ENCODE measurements at regions not wholly inside any gene's neighbourhood (a gene's known extent, or its start where the extent isn't known, plus 50 kb on each side); places are given as distances from the start of the nearest gene placed in this dataset.
A peak's percentile ranks its signal among the peaks of the same experiment; 100 is the strongest.
"Not testable (repeated sequence)": the region's sequence is repeated elsewhere in the genome, so short reads cannot be mapped to it uniquely, and the experiment has no call there.

GRCh38 chr14:19126269-19127051, 159.2 kb downstream of the POTEM start:
- CTCF ChIA-PET (ENCODE audit: low intra/inter-chr PET ratio); FAIRE-seq: not testable (repeated sequence)
- peak; percentile 53; the same call in 1 of the 3 replicates for ATAC-seq

GRCh38 chr14:19127664-19128435, 160.6 kb downstream of the POTEM start:
- H3K4me2 ChIP-seq (ENCODE audit: insufficient read depth, low read length); H3K9ac ChIP-seq (ENCODE audit: insufficient read depth in 1 of 2, low read depth in 2 of 2, low read length in 2 of 2); H3K79me2 ChIP-seq (ENCODE audit: control insufficient read depth, insufficient read depth, low read length); H3K4me3 ChIP-seq; H3K27ac ChIP-seq (ENCODE audit: extremely low read depth, low read depth, low read length); FAIRE-seq; intact Hi-C loops (cut with micrococcal nuclease); POLR2A ChIA-PET; H2AFZ ChIP-seq (ENCODE audit: low read depth, low read length); BruUV-seq (replicated peaks); CTCF ChIA-PET (ENCODE audit: low intra/inter-chr PET ratio); H3K36me3 ChIP-seq (ENCODE audit: control insufficient read depth, insufficient read depth, low read length); H4K20me1 ChIP-seq (replicated peaks; ENCODE audit: control insufficient read depth, insufficient read depth, low read length); in situ Hi-C loops (cut with MboI); H3K27me3 ChIP-seq (ENCODE audit: control insufficient read depth in 2 of 2, insufficient read depth in 2 of 2, low read length in 2 of 2); H3K4me1 ChIP-seq (replicated peaks in 1 of 2; ENCODE audit: control insufficient read depth in 2 of 2, insufficient read depth in 2 of 2, low read length in 2 of 2); H3K9me1 ChIP-seq (ENCODE audit: control insufficient read depth, insufficient read depth, low read length); DNase-seq (ENCODE audit: extremely low read depth in 1 of 4, low spot score in 3 of 4); H3K9me3 ChIP-seq (replicated peaks; ENCODE audit: control insufficient read depth, insufficient read depth, low read depth, low read length); ATAC-seq: not testable (repeated sequence)
- WGBS (ENCODE audit: insufficient coverage, low coverage, missing lambda C conversion rate): 8% methylated on average over 9 of the region's 10 CpGs

More at GRCh38 chr14:19126269-19127051, 159.2 kb downstream of the POTEM start:
- H3K27me3 ChIP-seq (ENCODE audit: control insufficient read depth in 2 of 2, insufficient read depth in 2 of 2, low read length in 2 of 2); DNase-seq (ENCODE audit: extremely low read depth in 1 of 4, low spot score in 3 of 4); H3K4me3 ChIP-seq; H3K9me1 ChIP-seq (ENCODE audit: control insufficient read depth, insufficient read depth, low read length); H3K9ac ChIP-seq (ENCODE audit: insufficient read depth in 1 of 2, low read depth in 2 of 2, low read length in 2 of 2); H3K4me1 ChIP-seq (replicated peaks in 1 of 2; ENCODE audit: control insufficient read depth in 2 of 2, insufficient read depth in 2 of 2, low read length in 2 of 2); H3K4me2 ChIP-seq (ENCODE audit: insufficient read depth, low read length); BruUV-seq (replicated peaks); H2AFZ ChIP-seq (ENCODE audit: low read depth, low read length); POLR2A ChIA-PET; H3K79me2 ChIP-seq (ENCODE audit: control insufficient read depth, insufficient read depth, low read length); H3K27ac ChIP-seq (ENCODE audit: extremely low read depth, low read depth, low read length); H4K20me1 ChIP-seq (replicated peaks; ENCODE audit: control insufficient read depth, insufficient read depth, low read length); in situ Hi-C loops (cut with MboI); H3K9me3 ChIP-seq (replicated peaks; ENCODE audit: control insufficient read depth, insufficient read depth, low read depth, low read length); intact Hi-C loops (cut with micrococcal nuclease); H3K36me3 ChIP-seq (ENCODE audit: control insufficient read depth, insufficient read depth, low read length): not testable (repeated sequence)
- WGBS (ENCODE audit: insufficient coverage, low coverage, missing lambda C conversion rate): 12% methylated on average over 3 of the region's 5 CpGs

GRCh38 chr14:19131553-19131952, 164.3 kb downstream of the POTEM start:
- H3K79me2 ChIP-seq (ENCODE audit: control insufficient read depth, insufficient read depth, low read length); H2AFZ ChIP-seq (ENCODE audit: low read depth, low read length); H3K36me3 ChIP-seq (ENCODE audit: control insufficient read depth, insufficient read depth, low read length); H3K9me1 ChIP-seq (ENCODE audit: control insufficient read depth, insufficient read depth, low read length); H3K9ac ChIP-seq (ENCODE audit: insufficient read depth in 1 of 2, low read depth in 2 of 2, low read length in 2 of 2); H3K27me3 ChIP-seq (ENCODE audit: control insufficient read depth in 2 of 2, insufficient read depth in 2 of 2, low read length in 2 of 2); CTCF ChIA-PET (ENCODE audit: low intra/inter-chr PET ratio); H3K4me2 ChIP-seq (ENCODE audit: insufficient read depth, low read length); intact Hi-C loops (cut with micrococcal nuclease); in situ Hi-C loops (cut with MboI); H3K4me3 ChIP-seq; POLR2A ChIA-PET; DNase-seq (ENCODE audit: extremely low read depth in 1 of 4, low spot score in 3 of 4); H3K4me1 ChIP-seq (replicated peaks in 1 of 2; ENCODE audit: control insufficient read depth in 2 of 2, insufficient read depth in 2 of 2, low read length in 2 of 2); FAIRE-seq; BruUV-seq (replicated peaks); H3K27ac ChIP-seq (ENCODE audit: extremely low read depth, low read depth, low read length); H4K20me1 ChIP-seq (replicated peaks; ENCODE audit: control insufficient read depth, insufficient read depth, low read length); ATAC-seq; H3K9me3 ChIP-seq (replicated peaks; ENCODE audit: control insufficient read depth, insufficient read depth, low read depth, low read length): not testable (repeated sequence)
- no CpG with 5 or more reads among the region's 12 CpGs for WGBS (ENCODE audit: insufficient coverage, low coverage, missing lambda C conversion rate)
